Ascending aorta (tissue), 2 donors: ENCODE measurements at regions not wholly inside any gene's neighbourhood (a gene's known extent, or its start where the extent isn't known, plus 50 kb on each side); places are given as distances from the start of the nearest gene placed in this dataset.
"Not testable (repeated sequence)": the region's sequence is repeated elsewhere in the genome, so short reads cannot be mapped to it uniquely, and the experiment has no call there.

Source experiments
- DNase-seq, 2 donors: peaks; one replicate each; pipeline ENCODE4 v3.0.0-alpha.2; 2019; ENCODE audit warnings: low spot score in 2 of 2
- H3K27ac ChIP-seq, 2 donors: fragments of 200-600 bp; sonication (generic); one replicate each; pipeline ENCODE4 v1.5.1; 2016 to 2017; ENCODE audit warnings: mild to moderate bottlenecking in 1 of 2
- H3K27me3 ChIP-seq: fragments of 200-600 bp; sonication (generic); one replicate; pipeline ENCODE4 v1.5.1; 2017
- H3K36me3 ChIP-seq, 2 donors: fragments of 200-600 bp; sonication (generic); one replicate each; pipeline ENCODE4 v1.5.1; 2016
- H3K4me1 ChIP-seq, 2 donors: fragments of 200-600 bp; sonication (generic); one replicate each; pipeline ENCODE4 v1.5.1; 2016 to 2017; ENCODE audit warnings: mild to moderate bottlenecking in 1 of 2
- H3K4me3 ChIP-seq, 2 donors: fragments of 200-600 bp; sonication (generic); one replicate each; pipeline ENCODE4 v1.5.1; 2016 to 2017; ENCODE audit warnings: mild to moderate bottlenecking in 1 of 2
- H3K9me3 ChIP-seq, 2 donors: fragments of 200-600 bp; sonication (generic); one replicate each; pipeline ENCODE4 v1.5.1; 2016
- intact Hi-C: fragments of 100-400 bp; cut with DNase I; formaldehyde crosslinking; loops from one replicate; pipeline ENCODE4 v1.15.1; 2023
- TF ChIP-seq, protein P1 (sequence below), 3 experiments: fragments of 200-600 bp in 2 of 3; fragments of 450-650 bp in 1 of 3; sonication (generic) in 2 of 3; IDR thresholded peaks; one replicate each; pipeline ENCODE4 v1.5.1; 2016 to 2019; ENCODE audit warnings: antibody characterized with exemption in 3 of 3, mild to moderate bottlenecking in 1 of 3, moderate library complexity in 1 of 3

DNA sequence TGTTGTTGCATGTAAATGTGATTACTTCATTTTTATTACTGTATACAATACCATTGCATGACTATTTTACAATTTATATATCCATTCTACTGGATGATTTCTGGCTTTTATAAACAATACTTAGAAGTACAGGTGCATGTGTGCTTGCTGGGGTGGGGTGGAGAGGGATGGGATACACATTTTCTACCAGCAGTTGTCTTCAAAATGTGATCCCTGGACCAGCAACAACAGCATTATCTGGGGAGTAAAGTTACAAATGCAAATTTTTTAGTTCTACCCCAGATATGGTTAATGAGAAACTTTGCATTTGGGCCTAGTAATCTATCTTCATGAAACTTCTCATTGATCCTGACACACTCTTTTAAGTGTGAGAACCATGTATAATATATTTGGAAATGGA, 905.4 kb upstream of the ATXN7L3B start:
- Histone ChIP-seq H3K4me1 (no peaks in the 10 kb centered on the region), H3K27ac (no peak overlapping the region), H3K4me3 (no peak overlapping the region), H3K36me3 (no peaks in the 10 kb centered on the region), H3K27me3 (no peaks in the 10 kb centered on the region), H3K9me3 (no peaks in the 10 kb centered on the region)
- no peak for DNase-seq
- intact Hi-C loops = no loop called here
- TF ChIP-seq, protein P1, sequence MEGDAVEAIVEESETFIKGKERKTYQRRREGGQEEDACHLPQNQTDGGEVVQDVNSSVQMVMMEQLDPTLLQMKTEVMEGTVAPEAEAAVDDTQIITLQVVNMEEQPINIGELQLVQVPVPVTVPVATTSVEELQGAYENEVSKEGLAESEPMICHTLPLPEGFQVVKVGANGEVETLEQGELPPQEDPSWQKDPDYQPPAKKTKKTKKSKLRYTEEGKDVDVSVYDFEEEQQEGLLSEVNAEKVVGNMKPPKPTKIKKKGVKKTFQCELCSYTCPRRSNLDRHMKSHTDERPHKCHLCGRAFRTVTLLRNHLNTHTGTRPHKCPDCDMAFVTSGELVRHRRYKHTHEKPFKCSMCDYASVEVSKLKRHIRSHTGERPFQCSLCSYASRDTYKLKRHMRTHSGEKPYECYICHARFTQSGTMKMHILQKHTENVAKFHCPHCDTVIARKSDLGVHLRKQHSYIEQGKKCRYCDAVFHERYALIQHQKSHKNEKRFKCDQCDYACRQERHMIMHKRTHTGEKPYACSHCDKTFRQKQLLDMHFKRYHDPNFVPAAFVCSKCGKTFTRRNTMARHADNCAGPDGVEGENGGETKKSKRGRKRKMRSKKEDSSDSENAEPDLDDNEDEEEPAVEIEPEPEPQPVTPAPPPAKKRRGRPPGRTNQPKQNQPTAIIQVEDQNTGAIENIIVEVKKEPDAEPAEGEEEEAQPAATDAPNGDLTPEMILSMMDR (IDR thresholded peaks at IDR 0.05) = no peak

DNA sequence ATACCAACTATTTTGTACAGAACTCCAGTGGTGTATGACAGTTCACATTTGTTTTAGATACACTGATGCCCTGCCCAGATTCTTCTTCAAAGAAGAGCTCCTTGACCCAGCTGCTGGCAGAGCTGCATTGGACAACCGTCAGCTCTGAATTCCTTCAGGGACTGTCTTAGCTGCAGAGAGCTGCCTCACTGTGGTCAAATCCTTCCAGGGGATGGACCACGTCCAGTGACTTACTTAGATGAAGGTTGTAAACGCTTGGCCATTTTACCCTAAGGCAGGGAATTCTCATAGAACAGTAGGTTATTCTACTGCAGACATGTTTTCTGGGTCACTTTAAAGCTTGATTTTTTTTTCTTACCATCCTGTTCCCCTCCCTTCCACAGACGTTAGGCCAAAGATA, 905.0 kb upstream of the ATXN7L3B start:
- Histone ChIP-seq H3K36me3 (no peaks in the 10 kb centered on the region), H3K27ac (no peak overlapping the region), H3K9me3 (no peaks in the 10 kb centered on the region), H3K4me3 (no peak overlapping the region), H3K4me1 (no peaks in the 10 kb centered on the region), H3K27me3 (no peaks in the 10 kb centered on the region)
- TF ChIP-seq, protein P1 (IDR thresholded peaks at IDR 0.05) = no peak
- no peak for DNase-seq
- intact Hi-C loops = no loop called here

DNA sequence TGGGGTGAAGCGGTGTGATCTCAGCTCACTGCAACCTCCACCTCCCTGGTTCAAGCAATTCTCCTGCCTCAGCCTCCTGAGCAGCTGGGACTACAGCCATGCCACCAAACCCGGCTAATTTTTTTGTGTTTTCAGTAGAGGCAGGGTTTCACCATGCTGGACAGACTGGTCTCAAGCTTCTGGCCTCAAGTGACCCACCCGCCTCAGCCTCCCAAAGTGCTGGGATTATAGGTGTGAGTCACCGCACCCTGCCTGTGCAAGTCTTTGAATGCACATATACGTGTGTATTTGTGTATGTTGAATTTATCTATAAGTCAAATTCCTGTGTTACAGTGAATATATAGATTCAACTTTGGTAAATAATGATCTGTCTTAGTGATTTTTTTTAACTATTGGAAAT, 898.2 kb upstream of the ATXN7L3B start:
- intact Hi-C loops, H3K27ac ChIP-seq, H3K36me3 ChIP-seq, H3K27me3 ChIP-seq, DNase-seq, H3K4me3 ChIP-seq, H3K4me1 ChIP-seq, H3K9me3 ChIP-seq: not testable (repeated sequence)

DNA sequence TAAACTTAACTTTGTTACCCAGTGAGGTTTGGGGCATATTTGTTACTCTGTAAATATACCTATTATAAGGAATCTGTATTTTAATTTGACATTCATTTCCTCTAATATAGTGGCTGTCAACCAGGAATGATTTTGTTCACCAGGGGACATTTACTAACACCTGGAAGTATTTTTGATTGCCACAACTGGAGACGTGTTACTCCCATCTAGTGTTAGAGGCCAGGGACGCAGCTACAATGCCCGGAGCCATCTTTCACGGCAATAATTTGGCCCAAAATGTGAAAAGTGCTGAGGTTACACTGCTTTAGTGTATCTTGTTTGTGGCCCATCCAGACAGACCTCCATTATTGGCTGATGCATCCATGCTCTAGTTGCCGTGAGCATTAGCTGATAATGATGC, 881.3 kb upstream of the ATXN7L3B start:
- TF ChIP-seq, protein P1 (IDR thresholded peaks at IDR 0.05) = no peak
- no peak for DNase-seq
- Histone ChIP-seq H3K36me3 (no peaks in the 10 kb centered on the region), H3K4me1 (no peaks in the 10 kb centered on the region), H3K27ac (no peak overlapping the region), H3K27me3 (no peaks in the 10 kb centered on the region), H3K9me3 (no peaks in the 10 kb centered on the region), H3K4me3 (no peak overlapping the region)
- intact Hi-C loops = no loop called here

DNA sequence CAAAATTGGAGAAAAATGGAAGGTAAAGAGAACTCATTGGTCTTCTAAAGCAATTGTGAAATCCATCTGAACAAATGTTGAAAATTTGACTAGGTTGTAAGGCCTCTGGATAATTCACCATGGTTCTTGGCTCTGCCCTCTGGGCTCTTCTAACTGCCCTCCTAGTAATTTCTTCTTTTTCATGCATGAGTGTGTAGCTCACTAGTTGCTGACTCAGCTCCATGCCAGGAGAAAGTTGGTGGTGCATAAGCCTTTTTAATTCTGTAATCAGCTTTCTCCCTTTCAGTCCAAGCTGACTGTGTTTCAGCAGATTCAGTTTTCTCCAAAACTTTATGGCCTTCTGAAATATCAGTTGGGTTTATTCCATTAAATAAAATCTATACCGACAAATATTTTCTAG, 877.8 kb upstream of the ATXN7L3B start:
- intact Hi-C loops = no loop called here
- Histone ChIP-seq H3K4me3 (no peak overlapping the region), H3K27ac (no peak overlapping the region), H3K4me1 (no peaks in the 10 kb centered on the region), H3K9me3 (no peaks in the 10 kb centered on the region), H3K36me3 (no peaks in the 10 kb centered on the region), H3K27me3 (no peaks in the 10 kb centered on the region)
- no peak for DNase-seq
- TF ChIP-seq, protein P1 (IDR thresholded peaks at IDR 0.05) = no peak

DNA sequence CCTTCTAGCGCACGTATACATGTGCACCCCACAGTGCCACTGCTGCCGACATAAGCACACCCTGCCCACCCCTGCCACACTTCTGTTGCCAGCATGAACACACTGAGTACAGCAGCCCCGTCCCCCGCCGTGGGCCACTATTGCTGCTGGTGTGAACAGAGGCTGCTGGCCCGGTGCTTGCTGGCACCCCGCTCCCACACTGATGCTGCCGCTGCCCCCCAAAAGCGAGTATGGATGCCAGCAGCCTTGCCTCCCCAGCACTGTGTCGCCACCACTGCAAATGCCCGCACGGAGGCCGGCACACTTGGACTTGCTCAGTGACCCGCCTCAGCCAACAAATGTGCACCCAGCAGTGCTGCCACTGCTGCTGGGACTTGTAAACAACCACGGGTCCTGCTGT, 872.4 kb upstream of the ATXN7L3B start:
- intact Hi-C loops = no loop called here
- Histone ChIP-seq H3K36me3 (no peaks in the 10 kb centered on the region), H3K9me3 (no peaks in the 10 kb centered on the region), H3K4me3 (no peak overlapping the region), H3K27ac (no peak overlapping the region), H3K27me3 (no peaks in the 10 kb centered on the region), H3K4me1 (no peaks in the 10 kb centered on the region)
- DNase-seq = peak in 1 of 2 donors; percentile 59
- TF ChIP-seq, protein P1 (IDR thresholded peaks at IDR 0.05) = no peak

DNA sequence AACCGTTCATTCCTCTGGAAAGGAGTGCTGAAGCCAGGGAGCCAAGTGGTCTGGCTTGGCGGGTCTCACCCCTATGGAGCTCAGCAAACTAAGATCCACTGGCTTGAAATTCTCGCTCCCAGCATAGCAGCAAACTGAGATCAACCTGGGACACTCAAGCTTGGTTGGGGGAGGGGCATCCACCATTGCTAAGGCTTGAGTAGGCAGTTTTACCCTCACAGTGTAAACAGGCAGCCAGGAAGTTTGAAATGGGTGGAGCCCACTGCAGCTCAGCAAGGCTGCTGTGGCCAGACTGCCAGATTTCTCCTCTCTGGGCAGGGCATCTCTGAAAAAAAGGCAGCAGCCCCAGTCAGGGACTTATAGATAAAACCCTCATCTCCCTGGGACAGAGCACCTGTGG, 866.1 kb upstream of the ATXN7L3B start:
- H3K4me1 ChIP-seq, intact Hi-C loops, H3K27me3 ChIP-seq, H3K36me3 ChIP-seq, DNase-seq, H3K27ac ChIP-seq, H3K4me3 ChIP-seq, H3K9me3 ChIP-seq: not testable (repeated sequence)
